Subcutaneous abdominal adipose tissue (tissue), 5 donors: ENCODE measurements at regions not wholly inside any gene's neighbourhood (a gene's known extent, or its start where the extent isn't known, plus 50 kb on each side); places are given as distances from the start of the nearest gene placed in this dataset.
"Not testable (repeated sequence)": the region's sequence is repeated elsewhere in the genome, so short reads cannot be mapped to it uniquely, and the experiment has no call there.

Source experiments
- H3K27ac ChIP-seq: one replicate; pipeline ENCODE4 v1.7.0; 2013; ENCODE audit warnings: low read depth, mild to moderate bottlenecking, inconsistent platforms, low read length, moderate library complexity
- H3K27me3 ChIP-seq, 5 donors: one replicate each; pipeline ENCODE4 v1.7.0; 2013; ENCODE audit warnings: low read length in 5 of 5, inconsistent platforms in 1 of 5; ENCODE audit not compliant: control insufficient read depth in 5 of 5, insufficient read depth in 4 of 5
- H3K36me3 ChIP-seq, 5 donors: one replicate each; pipeline ENCODE4 v1.7.0; 2013; ENCODE audit warnings: low read length in 5 of 5; ENCODE audit not compliant: control insufficient read depth in 5 of 5, insufficient read depth in 5 of 5
- H3K4me1 ChIP-seq, 5 donors: one replicate each; pipeline ENCODE4 v1.7.0; 2013; ENCODE audit warnings: low read length in 5 of 5, mild to moderate bottlenecking in 3 of 5, moderate library complexity in 1 of 5; ENCODE audit not compliant: control insufficient read depth in 5 of 5, insufficient read depth in 5 of 5
- H3K4me3 ChIP-seq, 5 donors: one replicate each; pipeline ENCODE4 v1.7.0; 2013; ENCODE audit warnings: low read length in 5 of 5, low read depth in 1 of 5
- H3K9ac ChIP-seq, 5 donors: one replicate each; pipeline ENCODE4 v1.7.0; 2013; ENCODE audit warnings: low read length in 5 of 5, mild to moderate bottlenecking in 4 of 5, moderate library complexity in 3 of 5
- H3K9me3 ChIP-seq, 5 donors: one replicate each; pipeline ENCODE4 v1.7.0; 2013; ENCODE audit warnings: low read length in 5 of 5; ENCODE audit not compliant: control insufficient read depth in 5 of 5
- donor health status: healthy.
- donor health status: healthy.
- donor health status: healthy.
- donor health status: healthy.
- donor health status: healthy.

DNA sequence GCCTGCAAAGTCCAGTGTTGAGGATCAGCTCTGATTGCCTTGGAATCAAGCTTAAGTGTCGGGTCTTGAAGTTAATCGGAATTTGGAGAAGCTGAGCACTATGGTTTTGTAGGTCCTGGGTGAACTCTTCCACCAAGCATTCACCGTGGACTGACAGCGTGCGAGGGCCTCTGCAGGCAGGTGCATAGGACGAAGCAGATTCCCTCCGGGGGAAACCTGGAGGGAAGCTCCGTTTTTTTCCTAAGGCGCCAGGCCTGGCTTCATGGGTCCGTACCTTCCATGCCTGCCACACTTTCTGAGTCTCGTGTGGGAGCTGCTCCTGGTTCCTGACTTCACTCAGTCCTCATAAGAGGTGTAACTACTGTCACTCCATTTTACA lies 170.1 kb downstream of the CRYBB2 start:
- Histone ChIP-seq H3K27ac (no peak overlapping the region), H3K27me3 (no peaks in the 10 kb centered on the region), H3K4me3 (no peak overlapping the region), H3K36me3 (no peaks in the 10 kb centered on the region), H3K9me3 (no peaks in the 10 kb centered on the region), H3K9ac (peak overlapping the region in 1 of 5 donors; percentile 20), H3K4me1 (peaks cover 2 to 40% (median 30%) of the 10 kb centered on the region in 5 donors)

DNA sequence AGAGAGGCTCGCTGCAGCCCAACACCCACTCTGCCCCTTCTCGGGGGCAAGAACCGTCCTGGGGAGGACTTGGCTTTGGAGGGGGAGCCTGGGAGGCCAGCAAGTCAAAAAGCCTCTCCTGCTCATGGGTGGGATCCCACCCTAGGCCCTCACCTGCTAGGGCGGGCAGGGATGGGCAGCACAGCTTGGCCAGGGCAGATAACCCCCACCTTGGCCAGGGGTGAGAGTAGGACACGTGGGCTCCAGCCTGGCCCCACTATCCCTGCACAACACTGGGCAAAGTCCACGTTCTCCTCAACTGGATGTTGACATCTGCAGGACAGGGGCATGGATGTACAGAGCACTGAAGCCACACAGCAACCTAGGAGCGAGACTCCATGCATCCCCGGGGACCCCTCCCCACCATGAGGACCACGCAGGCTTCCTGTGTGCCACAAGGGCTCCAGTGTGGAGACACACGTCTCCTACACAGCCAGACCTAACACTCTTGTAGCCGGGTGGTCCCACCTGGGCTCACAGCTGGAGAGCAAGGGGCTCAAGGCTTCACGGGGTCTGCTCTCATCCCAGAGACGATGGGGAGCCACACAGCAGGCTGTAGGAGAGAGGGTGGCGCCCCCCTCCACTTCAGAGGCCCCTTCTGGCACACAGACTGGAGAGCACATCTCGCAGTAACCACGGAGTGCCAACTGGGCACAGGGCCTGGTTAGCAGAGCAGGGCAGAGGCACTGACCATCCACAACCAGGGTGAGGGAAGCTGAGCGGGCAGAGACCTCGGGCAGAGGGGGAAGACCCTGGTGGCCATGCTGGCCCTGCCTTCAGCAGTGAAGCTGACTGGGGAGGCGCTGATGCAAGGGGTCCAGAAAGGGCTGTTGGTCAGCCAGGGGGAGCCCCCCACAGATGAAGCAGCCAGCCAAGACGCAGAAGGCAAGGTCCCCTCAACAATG lies 171.1 kb downstream of the CRYBB2 start:
- no peak overlapping the region for H3K4me3 ChIP-seq
- H3K9me3 ChIP-seq: no peaks in the 10 kb centered on the region
- no peaks in the 10 kb centered on the region for H3K36me3 ChIP-seq
- H3K4me1 ChIP-seq: peaks cover 2 to 42% (median 34%) of the 10 kb centered on the region in 5 donors
- no peaks in the 10 kb centered on the region for H3K27me3 ChIP-seq
- H3K9ac ChIP-seq: no peak overlapping the region
- H3K27ac ChIP-seq: no peak overlapping the region

DNA sequence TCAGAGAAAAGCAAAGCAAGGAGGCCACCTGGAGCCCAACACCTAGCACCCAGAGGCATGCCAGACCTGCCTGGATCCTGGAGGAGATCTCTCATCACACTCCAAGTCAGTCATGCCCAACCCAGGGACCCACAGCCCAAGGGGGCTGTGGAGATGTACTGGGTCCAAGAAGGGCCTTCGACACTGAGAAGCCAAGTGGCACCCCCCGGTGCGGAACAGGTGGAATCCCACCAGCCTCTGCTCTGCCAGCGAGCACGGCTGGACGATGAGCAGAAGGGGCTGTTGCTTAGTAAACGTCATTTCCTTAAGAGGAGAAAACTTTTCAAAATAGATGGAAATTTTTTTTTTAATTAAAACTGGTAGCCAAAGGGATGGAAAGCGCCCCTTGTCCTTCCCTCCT lies 171.9 kb upstream of the GRK3 start:
- Histone ChIP-seq H3K9ac (no peak overlapping the region), H3K27me3 (no peaks in the 10 kb centered on the region), H3K4me3 (no peak overlapping the region), H3K4me1 (peaks cover 2 to 34% (median 27%) of the 10 kb centered on the region in 5 donors), H3K9me3 (no peaks in the 10 kb centered on the region), H3K27ac (no peak overlapping the region), H3K36me3 (no peaks in the 10 kb centered on the region)

DNA sequence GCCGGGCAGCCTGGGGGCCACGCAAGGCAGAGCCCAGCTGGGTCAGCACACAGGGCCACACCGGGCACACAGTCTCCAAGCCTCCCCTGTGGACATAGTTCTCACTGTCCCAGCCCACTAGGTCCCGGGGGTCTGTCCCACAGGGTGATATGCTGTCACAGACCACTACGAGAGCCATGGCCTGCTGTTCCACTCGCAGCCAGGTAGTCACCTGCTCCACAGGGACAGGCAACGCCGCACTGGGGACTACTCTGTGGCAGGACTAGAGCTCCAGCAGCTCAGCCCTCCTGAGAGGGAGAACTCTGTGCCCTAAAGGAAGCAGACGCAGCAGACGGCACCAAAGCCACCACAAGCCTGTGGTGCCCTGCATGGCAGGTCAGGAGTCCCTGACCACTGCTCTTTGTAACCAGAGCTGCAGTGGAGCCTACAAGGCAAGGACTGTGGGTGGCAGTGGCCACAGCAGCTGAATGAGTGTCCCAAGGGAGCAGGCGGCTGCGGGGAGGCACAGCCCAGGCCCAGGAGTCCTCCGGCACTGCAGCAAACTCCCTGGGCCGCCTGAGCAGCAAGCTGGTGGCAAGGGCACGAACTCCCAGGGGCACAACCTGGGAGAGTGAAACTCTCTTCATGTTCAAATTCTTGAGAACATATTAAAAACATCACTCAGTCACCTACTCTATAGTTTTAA lies 171.2 kb upstream of the GRK3 start:
- Histone ChIP-seq H3K4me1 (peaks cover 2 to 34% (median 27%) of the 10 kb centered on the region in 5 donors), H3K4me3 (no peak overlapping the region), H3K9ac (no peak overlapping the region), H3K36me3 (no peaks in the 10 kb centered on the region), H3K27me3 (no peaks in the 10 kb centered on the region), H3K27ac (no peak overlapping the region), H3K9me3 (no peaks in the 10 kb centered on the region)

DNA sequence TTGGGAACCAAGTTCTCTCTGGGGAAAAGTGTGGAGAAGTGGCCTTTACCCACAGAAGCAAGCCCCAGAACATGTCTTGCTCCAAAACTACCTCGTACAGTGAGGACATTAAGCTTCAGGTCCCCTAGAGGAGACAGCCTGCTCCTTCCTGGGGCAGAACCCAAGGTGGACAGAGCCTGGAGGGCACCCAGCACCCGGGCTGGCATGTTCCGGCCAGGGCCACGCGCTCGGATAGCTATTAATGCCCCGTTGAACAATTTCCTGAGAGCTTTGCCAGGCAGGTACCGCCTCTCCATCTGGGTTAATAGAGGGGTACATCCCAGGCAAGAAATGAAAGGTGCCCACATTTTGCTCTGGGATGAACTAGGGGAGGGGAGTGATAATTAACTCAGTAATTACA lies 169.0 kb upstream of the GRK3 start:
- Histone ChIP-seq H3K27ac (no peak overlapping the region), H3K9ac (no peak overlapping the region), H3K36me3 (no peaks in the 10 kb centered on the region), H3K4me3 (no peak overlapping the region), H3K4me1 (peaks cover 2 to 18% (median 13%) of the 10 kb centered on the region in 5 donors), H3K9me3 (no peaks in the 10 kb centered on the region), H3K27me3 (no peaks in the 10 kb centered on the region)

DNA sequence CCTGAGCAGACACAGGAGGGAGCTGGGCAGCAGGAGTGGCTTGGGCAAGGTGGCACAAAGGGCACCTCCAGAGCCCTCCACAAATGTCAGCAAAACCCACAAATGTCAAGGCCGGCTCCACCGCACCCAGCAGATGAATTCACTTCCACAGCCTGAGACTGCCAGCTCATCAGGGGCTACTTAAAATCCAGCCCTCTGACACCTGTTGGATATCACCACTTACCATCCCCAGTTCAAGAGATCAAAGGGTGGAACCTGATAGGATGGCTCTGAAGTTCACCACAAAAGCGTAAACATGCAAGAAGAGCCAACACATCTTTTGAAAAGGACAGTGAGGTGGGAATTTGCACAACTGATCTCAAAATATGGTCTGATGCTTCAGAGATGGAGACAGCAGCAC lies 168.6 kb upstream of the GRK3 start:
- no peak overlapping the region for H3K4me3 ChIP-seq

DNA sequence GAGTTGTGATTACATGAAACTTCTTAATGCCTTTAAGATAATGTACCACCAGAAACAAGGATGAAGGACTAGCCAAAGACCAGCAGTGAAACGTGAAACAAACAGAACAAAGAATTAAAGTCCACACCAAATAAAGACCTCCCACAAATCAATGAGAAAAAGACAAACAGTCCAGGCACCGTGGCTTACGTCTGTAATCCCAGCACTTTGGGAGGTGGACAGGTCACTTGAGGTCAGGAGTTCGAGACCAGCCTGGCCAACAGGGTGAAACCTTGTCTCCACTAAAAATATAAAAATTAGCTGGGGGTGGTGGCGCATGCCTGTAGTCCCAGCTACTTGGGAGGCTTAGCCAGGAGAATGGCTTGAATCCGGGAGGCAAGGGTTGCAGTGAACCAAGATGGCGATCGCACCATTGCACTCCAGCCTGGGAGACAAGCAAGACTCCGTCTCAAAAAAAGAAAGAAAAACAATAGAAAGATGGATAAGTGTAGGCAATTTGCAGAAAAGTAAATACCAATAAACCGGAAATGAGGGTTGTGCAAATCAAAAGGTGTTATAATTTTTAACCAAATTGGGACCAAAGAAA lies 167.8 kb upstream of the GRK3 start:
- H3K27ac ChIP-seq: no peak overlapping the region

More for the DNA sequence above, 168.6 kb upstream of the GRK3 start:
- Histone ChIP-seq H3K9me3 (no peaks in the 10 kb centered on the region), H3K27me3 (no peaks in the 10 kb centered on the region), H3K27ac (no peak overlapping the region), H3K36me3 (no peaks in the 10 kb centered on the region), H3K9ac (no peak overlapping the region), H3K4me1 (peaks cover 0 to 18% (median 13%) of the 10 kb centered on the region in 5 donors)

DNA sequence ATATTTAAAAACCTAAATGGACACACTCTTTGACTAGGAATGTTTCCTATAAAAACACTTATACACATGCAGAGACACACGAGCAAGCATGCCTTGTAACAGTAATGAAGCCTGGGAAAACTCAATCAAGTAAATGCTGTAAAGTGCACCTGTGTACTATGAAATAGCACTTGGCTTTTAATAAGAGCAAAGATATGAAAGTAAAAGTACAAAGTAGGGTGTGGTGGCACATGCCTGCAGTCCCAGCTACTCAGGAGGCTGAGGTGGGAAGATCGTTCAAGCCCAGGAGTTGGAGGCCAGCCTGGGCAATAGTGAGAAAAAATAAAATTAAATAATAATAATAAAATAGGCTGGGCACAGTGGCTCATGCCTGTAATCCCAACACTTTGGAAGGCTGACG lies 166.9 kb upstream of the GRK3 start:
- peaks cover 4 to 28% (median 24%) of the 10 kb centered on the region in 5 donors for H3K4me1 ChIP-seq
- H3K9ac ChIP-seq: no peak overlapping the region
- no peak overlapping the region for H3K4me3 ChIP-seq

More for the DNA sequence above, 167.8 kb upstream of the GRK3 start:
- Histone ChIP-seq H3K27me3 (no peaks in the 10 kb centered on the region), H3K4me3 (no peak overlapping the region), H3K9me3 (no peaks in the 10 kb centered on the region), H3K36me3 (no peaks in the 10 kb centered on the region), H3K4me1 (peaks cover 0 to 19% (median 15%) of the 10 kb centered on the region in 5 donors), H3K9ac (no peak overlapping the region)

DNA sequence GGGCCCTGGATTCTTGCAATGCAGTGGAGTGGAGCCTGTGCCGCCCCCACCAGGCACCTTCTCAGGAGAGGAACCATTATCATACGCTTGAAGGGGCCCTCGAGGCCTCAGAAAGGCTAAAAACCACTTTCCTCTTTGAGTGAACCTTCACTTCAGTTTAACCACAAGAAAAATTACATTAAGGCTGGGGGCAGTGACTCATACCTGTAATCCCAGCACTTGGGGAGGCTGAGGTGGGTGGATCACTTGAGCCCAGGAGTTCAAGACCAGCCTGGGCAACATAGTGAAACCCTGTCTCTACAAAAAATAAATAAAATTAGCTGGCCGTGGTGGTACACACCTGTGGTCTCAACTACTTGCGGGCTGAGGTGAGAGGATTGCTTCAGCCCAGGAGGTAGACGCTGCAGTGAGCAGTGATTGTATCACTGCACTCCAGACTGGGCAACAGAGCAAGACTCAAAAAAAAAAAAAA lies 165.8 kb upstream of the GRK3 start:
- not testable (repeated sequence) for H3K9ac ChIP-seq, H3K4me3 ChIP-seq, H3K27ac ChIP-seq, H3K36me3 ChIP-seq, H3K27me3 ChIP-seq, H3K9me3 ChIP-seq
- H3K4me1 ChIP-seq: peaks cover 6 to 38% (median 34%) of the 10 kb centered on the region in 5 donors

More for the DNA sequence above, 166.9 kb upstream of the GRK3 start:
- Histone ChIP-seq H3K27ac (no peak overlapping the region), H3K9me3 (no peaks in the 10 kb centered on the region), H3K27me3 (no peaks in the 10 kb centered on the region), H3K36me3 (no peaks in the 10 kb centered on the region)
